IMR-90 (cell line): ENCODE measurements at regions not wholly inside any gene's neighbourhood (a gene's known extent, or its start where the extent isn't known, plus 50 kb on each side); places are given as distances from the start of the nearest gene placed in this dataset.

Source experiments
- ATAC-seq: fragments of 200-7000 bp; cut with Tn5 transposase; 2 replicates; pipeline ENCODE4 v1.9.1; 2020; ENCODE audit warnings: low read depth, mild to moderate bottlenecking, moderate library complexity
- BruUV-seq: library from RNA; stranded (reverse); fragments of 400-500 nt; replicated peaks from 2 replicates; lab custom pipeline; 2021; lab: Mats Ljungman, UMichigan
- CTCF ChIA-PET: fragments of 300-600 bp; formaldehyde crosslinking; extraction: SDS; loops from one replicate; lab custom pipeline; 2021; ENCODE audit warnings: antibody characterized with exemption; lab: Yijun Ruan, JAX
- POLR2A ChIA-PET: fragments of 300-600 bp; sonication (Branson Sonifier 250); formaldehyde crosslinking; loops from one replicate; lab custom pipeline; 2022; ENCODE audit warnings: antibody characterized with exemption; ENCODE audit not compliant: unreplicated experiment; lab: Charles Lee
- DNase-seq: peaks from one replicate; pipeline ENCODE4 v3.0.0; 2013
- H2AFZ ChIP-seq: replicated peaks from 2 replicates; pipeline ENCODE3; 2013; ENCODE audit warnings: low read length, mild to moderate bottlenecking; ENCODE audit not compliant: poor library complexity
- H2AK5ac ChIP-seq: 2 replicates; pipeline ENCODE4 v1.6.1; 2013; ENCODE audit warnings: low read depth, low read length, inconsistent platforms
- H2AK9ac ChIP-seq: replicated peaks from 2 replicates; pipeline ENCODE3; 2013; ENCODE audit warnings: mild to moderate bottlenecking, low read depth, low read length, moderate library complexity; ENCODE audit not compliant: poor library complexity
- H2BK120ac ChIP-seq: 2 replicates; pipeline ENCODE4 v1.6.1; 2013; ENCODE audit warnings: low read depth, low read length, inconsistent platforms
- H2BK15ac ChIP-seq: 3 replicates; pipeline ENCODE4 v1.6.1; 2013; ENCODE audit warnings: low read depth, low read length, inconsistent platforms
- H2BK20ac ChIP-seq: 2 replicates; pipeline ENCODE4 v1.6.1; 2013; ENCODE audit warnings: low read depth, mild to moderate bottlenecking, inconsistent platforms, low read length, moderate library complexity
- H2BK5ac ChIP-seq: 2 replicates; pipeline ENCODE4 v1.6.1; 2013; ENCODE audit warnings: mild to moderate bottlenecking, low read depth, low read length, inconsistent platforms; ENCODE audit not compliant: poor library complexity, severe bottlenecking
- H3K14ac ChIP-seq: replicated peaks from 2 replicates; pipeline ENCODE4 v1.6.1; 2013; ENCODE audit warnings: low read depth, low read length, inconsistent platforms
- H3K18ac ChIP-seq: 2 replicates; pipeline ENCODE4 v1.6.1; 2013; ENCODE audit warnings: low read depth, low read length, control low read depth
- H3K23ac ChIP-seq: 2 replicates; pipeline ENCODE4 v1.6.1; 2013; ENCODE audit warnings: low read depth, low read length, inconsistent platforms
- H3K27ac ChIP-seq: 2 replicates; pipeline ENCODE4 v1.5.1; 2013; ENCODE audit warnings: mild to moderate bottlenecking, control low read depth, low read length; ENCODE audit not compliant: insufficient read depth
- H3K27me3 ChIP-seq: 2 replicates; pipeline ENCODE4 v1.6.1; 2013; ENCODE audit warnings: low read length; ENCODE audit not compliant: control insufficient read depth, insufficient read depth
- H3K36me3 ChIP-seq: 2 replicates; pipeline ENCODE4 v1.6.1; 2013; ENCODE audit warnings: low read length, mixed read lengths; ENCODE audit not compliant: control insufficient read depth, insufficient read depth
- H3K4ac ChIP-seq: 2 replicates; pipeline ENCODE4 v1.6.1; 2013; ENCODE audit warnings: low read depth, low read length, inconsistent platforms
- H3K4me1 ChIP-seq: 2 replicates; pipeline ENCODE4 v1.6.1; 2013; ENCODE audit warnings: low read length, mixed read lengths; ENCODE audit not compliant: control insufficient read depth, insufficient read depth
- H3K4me2 ChIP-seq: 2 replicates; pipeline ENCODE4 v1.6.1; 2013; ENCODE audit warnings: low read depth, mild to moderate bottlenecking, control low read depth, low read length, moderate library complexity
- H3K4me3 ChIP-seq: 2 replicates; pipeline ENCODE4 v1.5.1; 2013; ENCODE audit warnings: low read depth, mild to moderate bottlenecking, control low read depth, low read length, moderate library complexity; ENCODE audit not compliant: insufficient read depth
- H3K56ac ChIP-seq: 2 replicates; pipeline ENCODE4 v1.6.1; 2013; ENCODE audit warnings: low read length, inconsistent platforms; ENCODE audit not compliant: insufficient read depth; ENCODE audit errors: extremely low read depth
- H3K79me1 ChIP-seq, 2 experiments: 2 replicates each; pipeline ENCODE4 v1.6.1; 2013; ENCODE audit warnings: low read length in 2 of 2, inconsistent platforms in 1 of 2, low read depth in 1 of 2
- H3K9ac ChIP-seq: 2 replicates; pipeline ENCODE4 v1.6.1; 2013; ENCODE audit warnings: low read depth, low read length, control low read depth
- H3K9me1 ChIP-seq: 2 replicates; pipeline ENCODE4 v1.6.1; 2013; ENCODE audit warnings: low read length, inconsistent platforms; ENCODE audit not compliant: insufficient read depth
- H3K9me3 ChIP-seq: 2 replicates; pipeline ENCODE4 v1.6.1; 2013; ENCODE audit warnings: low read length; ENCODE audit not compliant: control insufficient read depth, insufficient read depth
- H4K20me1 ChIP-seq: 2 replicates; pipeline ENCODE4 v1.6.1; 2013; ENCODE audit warnings: low read length, inconsistent platforms; ENCODE audit not compliant: insufficient read depth
- H4K5ac ChIP-seq: 2 replicates; pipeline ENCODE4 v1.6.1; 2013; ENCODE audit warnings: mild to moderate bottlenecking, low read depth, low read length, control low read depth
- H4K8ac ChIP-seq, 2 experiments: 2 replicates each; pipeline ENCODE4 v1.6.1; 2013; ENCODE audit warnings: low read depth in 2 of 2, low read length in 2 of 2, control low read depth in 1 of 2, inconsistent platforms in 1 of 2
- H4K91ac ChIP-seq: 2 replicates; pipeline ENCODE4 v1.6.1; 2013; ENCODE audit warnings: low read depth, low read length, inconsistent platforms; ENCODE audit not compliant: insufficient read depth
- BHLHE40 ChIP-seq: fragments of 150-350 bp; IDR thresholded peaks from 2 replicates; pipeline ENCODE4 v1.6.1; 2016; ENCODE audit warnings: mild to moderate bottlenecking, low read depth, low read length
- CEBPB ChIP-seq: IDR thresholded peaks from 2 replicates; pipeline ENCODE4 v1.6.1; 2012; ENCODE audit warnings: low read depth, low read length, improper control_type of control experiment
- CHD1 ChIP-seq: IDR thresholded peaks from 2 replicates; pipeline ENCODE4 v1.6.1; 2012; ENCODE audit warnings: low read depth, low read length, improper control_type of control experiment
- FOS ChIP-seq: fragments of 150-350 bp; IDR thresholded peaks from 2 replicates; pipeline ENCODE4 v1.6.1; 2016; ENCODE audit warnings: low read depth, low read length
- MAFK ChIP-seq: IDR thresholded peaks from 2 replicates; pipeline ENCODE4 v1.6.1; 2012; ENCODE audit warnings: low read depth, low read length, improper control_type of control experiment
- MAZ ChIP-seq: IDR thresholded peaks from 2 replicates; pipeline ENCODE4 v1.6.1; 2012; ENCODE audit warnings: low read depth, mild to moderate bottlenecking, low read length, improper control_type of control experiment, moderate library complexity, borderline replicate concordance
- MXI1 ChIP-seq: IDR thresholded peaks from 2 replicates; pipeline ENCODE4 v1.6.1; 2012; ENCODE audit warnings: low read depth, mild to moderate bottlenecking, low read length, moderate library complexity, borderline replicate concordance
- NFE2L2 ChIP-seq: fragments of 150-350 bp; IDR thresholded peaks from 2 replicates; pipeline ENCODE4 v1.6.1; 2016; ENCODE audit warnings: low read depth, mild to moderate bottlenecking, low read length
- POLR2A ChIP-seq: IDR thresholded peaks from 2 replicates; pipeline ENCODE4 v1.6.1; 2012; ENCODE audit warnings: mild to moderate bottlenecking, low read depth, low read length
- RAD21 ChIP-seq: IDR thresholded peaks from 2 replicates; pipeline ENCODE4 v1.6.1; 2012; ENCODE audit warnings: low read length, improper control_type of control experiment
- RCOR1 ChIP-seq: IDR thresholded peaks from 2 replicates; pipeline ENCODE4 v1.6.1; 2012; ENCODE audit warnings: mild to moderate bottlenecking, low read length, improper control_type of control experiment; ENCODE audit not compliant: insufficient replicate concordance
- RFX5 ChIP-seq: IDR thresholded peaks from 2 replicates; pipeline ENCODE4 v1.8.0; 2012; ENCODE audit warnings: low read depth, mild to moderate bottlenecking, low read length, moderate library complexity
- SMC3 ChIP-seq: fragments of 150-350 bp; IDR thresholded peaks from 2 replicates; pipeline ENCODE4 v1.6.1; 2016; ENCODE audit warnings: low read depth, mild to moderate bottlenecking, antibody characterized with exemption, low read length, moderate library complexity
- WGBS, 2 experiments: methylation state at CpG; one replicate each; pipeline versions ENCODE4 v1.1.5 to v1.1.7; 2013; ENCODE audit warnings: missing lambda C conversion rate in 2 of 2; ENCODE audit not compliant: insufficient read length in 1 of 2; ENCODE audit errors: extremely low coverage in 2 of 2; 5-methylcytosine and 5-hydroxymethylcytosine counted together
- dilution Hi-C: fragments of 300-500 bp; cut with HindIII; formaldehyde crosslinking; loops from one replicate; pipeline ENCODE4 v1.14.3; 2018; ENCODE audit warnings: low sequenced_read_pairs; ENCODE audit not compliant: unreplicated experiment
- in situ Hi-C: fragments of 300-500 bp; cut with MboI; formaldehyde crosslinking; loops from 3 replicates; pipeline ENCODE4 v1.14.3; 2019; ENCODE audit warnings: low sequenced_read_pairs, inconsistent platforms, mixed read lengths
- intact Hi-C: fragments of 100-400 bp; cut with micrococcal nuclease; formaldehyde crosslinking; loops from 2 replicates; pipeline ENCODE4 v1.10.0; 2022
- TF ChIP-seq, protein P1 (sequence below): fragments of 150-350 bp; IDR thresholded peaks from 2 replicates; pipeline ENCODE4 v1.6.1; 2017; ENCODE audit warnings: mild to moderate bottlenecking, antibody characterized with exemption, low read length, low read depth
- TF ChIP-seq, protein P2 (sequence below): conservative IDR thresholded peaks from 2 replicates; pipeline ENCODE4 v1.5.1; 2012; ENCODE audit warnings: mild to moderate bottlenecking, low read depth, low read length, improper control_type of control experiment
- TF ChIP-seq, protein P3 (sequence below): fragments of 150-350 bp; IDR thresholded peaks from 2 replicates; pipeline ENCODE4 v1.6.1; 2016; ENCODE audit warnings: low read depth, mild to moderate bottlenecking, low read length, moderate library complexity, borderline replicate concordance

DNA sequence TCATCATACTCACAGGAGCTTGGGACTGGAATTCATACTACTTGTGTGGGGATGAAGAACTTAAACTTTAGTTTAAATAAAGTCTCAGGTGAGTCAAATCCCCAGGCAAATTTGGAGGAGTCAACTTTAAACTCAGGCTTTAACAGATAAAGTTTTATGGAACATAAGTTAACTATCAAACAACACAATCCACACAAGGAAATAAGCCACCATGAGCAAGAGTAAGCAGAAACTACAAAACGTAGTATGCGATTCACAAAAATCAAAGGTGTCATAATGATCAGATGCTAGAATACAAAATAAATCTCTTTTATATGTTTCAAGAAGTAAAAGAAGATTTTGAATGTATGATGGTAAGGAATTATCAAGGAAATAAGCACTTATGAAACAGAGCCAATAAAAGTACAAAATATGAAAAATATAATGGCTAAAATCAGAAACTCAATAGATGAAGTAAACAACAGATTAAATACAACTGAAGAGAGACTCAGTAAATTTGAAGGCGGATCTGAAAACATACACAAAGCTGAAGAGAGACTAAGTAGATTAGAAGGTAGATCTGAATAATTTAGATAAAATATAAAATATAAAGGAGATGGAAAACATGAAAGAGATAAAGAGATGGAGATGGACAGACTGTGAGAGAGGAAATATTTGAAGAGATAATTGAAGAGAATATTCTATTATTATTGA lies 97.5 kb upstream of the TWIST2 start:
- Histone ChIP-seq H3K27ac (no peak overlapping the region), H3K36me3 (no peaks in the 10 kb centered on the region), H3K9me1 (no peaks in the 10 kb centered on the region), H4K91ac (no peak overlapping the region), H3K27me3 (peaks cover 2% of the 10 kb centered on the region; the same call in 1 of the 2 replicates), H3K9me3 (peaks cover 6% of the 10 kb centered on the region; the same call in 1 of the 2 replicates), H3K4me1 (no peaks in the 10 kb centered on the region), H2BK5ac (no peak overlapping the region), H2BK20ac (no peak overlapping the region), H2AFZ (no peak overlapping the region), H3K4ac (no peak overlapping the region), H3K4me3 (no peak overlapping the region), H4K5ac (no peak overlapping the region), H3K18ac (no peak overlapping the region), H3K4me2 (no peak overlapping the region), H2BK120ac (no peak overlapping the region), H3K56ac (no peak overlapping the region), H2AK5ac (no peak overlapping the region), H3K9ac (no peak overlapping the region), H4K8ac (no peak overlapping the region), H2BK15ac (no peak overlapping the region), H2AK9ac (no peak overlapping the region), H3K79me1 (no peaks in the 10 kb centered on the region), H3K14ac (no peak overlapping the region), H3K23ac (no peak overlapping the region), H4K20me1 (no peaks in the 10 kb centered on the region)
- dilution Hi-C loops (no loop called here), intact Hi-C loops (no loop called here), in situ Hi-C loops (no loop called here)
- BruUV-seq = no TSS peak
- no peak for TF ChIP-seq MAFK
- TF ChIP-seq POLR2A = no peak
- TF ChIP-seq RFX5 = no peak
- TF ChIP-seq SMC3 = no peak
- TF ChIP-seq CEBPB = no peak
- TF ChIP-seq MXI1 = no peak
- TF ChIP-seq, protein P1, sequence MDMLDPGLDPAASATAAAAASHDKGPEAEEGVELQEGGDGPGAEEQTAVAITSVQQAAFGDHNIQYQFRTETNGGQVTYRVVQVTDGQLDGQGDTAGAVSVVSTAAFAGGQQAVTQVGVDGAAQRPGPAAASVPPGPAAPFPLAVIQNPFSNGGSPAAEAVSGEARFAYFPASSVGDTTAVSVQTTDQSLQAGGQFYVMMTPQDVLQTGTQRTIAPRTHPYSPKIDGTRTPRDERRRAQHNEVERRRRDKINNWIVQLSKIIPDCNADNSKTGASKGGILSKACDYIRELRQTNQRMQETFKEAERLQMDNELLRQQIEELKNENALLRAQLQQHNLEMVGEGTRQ = no peak
- TF ChIP-seq, protein P2, sequence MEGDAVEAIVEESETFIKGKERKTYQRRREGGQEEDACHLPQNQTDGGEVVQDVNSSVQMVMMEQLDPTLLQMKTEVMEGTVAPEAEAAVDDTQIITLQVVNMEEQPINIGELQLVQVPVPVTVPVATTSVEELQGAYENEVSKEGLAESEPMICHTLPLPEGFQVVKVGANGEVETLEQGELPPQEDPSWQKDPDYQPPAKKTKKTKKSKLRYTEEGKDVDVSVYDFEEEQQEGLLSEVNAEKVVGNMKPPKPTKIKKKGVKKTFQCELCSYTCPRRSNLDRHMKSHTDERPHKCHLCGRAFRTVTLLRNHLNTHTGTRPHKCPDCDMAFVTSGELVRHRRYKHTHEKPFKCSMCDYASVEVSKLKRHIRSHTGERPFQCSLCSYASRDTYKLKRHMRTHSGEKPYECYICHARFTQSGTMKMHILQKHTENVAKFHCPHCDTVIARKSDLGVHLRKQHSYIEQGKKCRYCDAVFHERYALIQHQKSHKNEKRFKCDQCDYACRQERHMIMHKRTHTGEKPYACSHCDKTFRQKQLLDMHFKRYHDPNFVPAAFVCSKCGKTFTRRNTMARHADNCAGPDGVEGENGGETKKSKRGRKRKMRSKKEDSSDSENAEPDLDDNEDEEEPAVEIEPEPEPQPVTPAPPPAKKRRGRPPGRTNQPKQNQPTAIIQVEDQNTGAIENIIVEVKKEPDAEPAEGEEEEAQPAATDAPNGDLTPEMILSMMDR = no peak
- TF ChIP-seq RAD21 = no peak
- TF ChIP-seq CHD1 = no peak
- TF ChIP-seq RCOR1 = no peak
- no peak for TF ChIP-seq NFE2L2
- TF ChIP-seq MAZ = no peak
- TF ChIP-seq BHLHE40 = no peak
- TF ChIP-seq FOS = no peak
- TF ChIP-seq, protein P3, sequence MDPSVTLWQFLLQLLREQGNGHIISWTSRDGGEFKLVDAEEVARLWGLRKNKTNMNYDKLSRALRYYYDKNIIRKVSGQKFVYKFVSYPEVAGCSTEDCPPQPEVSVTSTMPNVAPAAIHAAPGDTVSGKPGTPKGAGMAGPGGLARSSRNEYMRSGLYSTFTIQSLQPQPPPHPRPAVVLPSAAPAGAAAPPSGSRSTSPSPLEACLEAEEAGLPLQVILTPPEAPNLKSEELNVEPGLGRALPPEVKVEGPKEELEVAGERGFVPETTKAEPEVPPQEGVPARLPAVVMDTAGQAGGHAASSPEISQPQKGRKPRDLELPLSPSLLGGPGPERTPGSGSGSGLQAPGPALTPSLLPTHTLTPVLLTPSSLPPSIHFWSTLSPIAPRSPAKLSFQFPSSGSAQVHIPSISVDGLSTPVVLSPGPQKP = no peak
- DNase-seq (no peak), ATAC-seq (no peak)
- POLR2A ChIA-PET = no interaction called here
- CTCF ChIA-PET = no interaction called here
- WGBS, 2 experiments = no CpG with 5 or more reads among the region's 3 CpGs
